Mesenchymal stem cell (in vitro differentiated cells and primary cell): ENCODE measurements at regions not wholly inside any gene's neighbourhood (a gene's known extent, or its start where the extent isn't known, plus 50 kb on each side); places are given as distances from the start of the nearest gene placed in this dataset.

Experiments
- DNase-seq: peaks from one replicate; pipeline ENCODE4 v3.0.0-alpha.2; 2013
- H2AFZ ChIP-seq: one replicate; pipeline ENCODE4 v1.6.1; 2013; ENCODE audit warnings: low read depth, mild to moderate bottlenecking, control low read depth, inconsistent platforms, low read length, moderate library complexity
- H2AK5ac ChIP-seq: 2 replicates; pipeline ENCODE4 v1.6.1; 2013; ENCODE audit warnings: low read length, moderate library complexity, mild to moderate bottlenecking, inconsistent platforms; ENCODE audit not compliant: severe bottlenecking
- H2BK120ac ChIP-seq: one replicate; pipeline ENCODE4 v1.6.1; 2013; ENCODE audit warnings: low read depth, mild to moderate bottlenecking, inconsistent platforms, low read length, moderate library complexity
- H2BK12ac ChIP-seq, 2 experiments: one replicate each; pipeline ENCODE4 v1.6.1; 2013; ENCODE audit warnings: inconsistent platforms in 2 of 2, low read length in 2 of 2, mild to moderate bottlenecking in 2 of 2, moderate library complexity in 2 of 2, control low read depth in 1 of 2
- H2BK15ac ChIP-seq: one replicate; pipeline ENCODE4 v1.6.1; 2013; ENCODE audit warnings: mild to moderate bottlenecking, low read depth, inconsistent platforms; ENCODE audit not compliant: poor library complexity, severe bottlenecking
- H2BK5ac ChIP-seq: 2 replicates; pipeline ENCODE4 v1.6.1; 2013; ENCODE audit warnings: low read depth, mild to moderate bottlenecking, low read length, control low read depth, inconsistent platforms; ENCODE audit not compliant: poor library complexity, severe bottlenecking
- H3K14ac ChIP-seq, 2 experiments: one replicate each; pipeline ENCODE4 v1.6.1; 2013; ENCODE audit warnings: inconsistent platforms in 2 of 2, low read length in 2 of 2, control low read depth in 1 of 2, mild to moderate bottlenecking in 1 of 2, moderate library complexity in 1 of 2
- H3K18ac ChIP-seq, 2 experiments: one replicate each; pipeline ENCODE4 v1.6.1; 2013; ENCODE audit warnings: inconsistent platforms in 2 of 2, low read length in 2 of 2, control low read depth in 1 of 2, low read depth in 1 of 2, mild to moderate bottlenecking in 1 of 2
- H3K23ac ChIP-seq, 2 experiments: one replicate each; pipeline ENCODE4 v1.6.1; 2013; ENCODE audit warnings: inconsistent platforms in 2 of 2, low read length in 2 of 2, mild to moderate bottlenecking in 2 of 2, moderate library complexity in 2 of 2, control low read depth in 1 of 2
- H3K27ac ChIP-seq: 2 replicates; pipeline ENCODE4 v1.5.1; 2013; ENCODE audit warnings: mild to moderate bottlenecking, moderate library complexity, low read length, control low read depth, inconsistent platforms; ENCODE audit not compliant: poor library complexity, severe bottlenecking
- H3K27me3 ChIP-seq, 2 experiments: 2 replicates each; pipeline versions ENCODE4 v1.6.1 to v1.7.0; 2013; ENCODE audit warnings: low read length in 2 of 2, mild to moderate bottlenecking in 2 of 2, moderate library complexity in 2 of 2, control low read depth in 1 of 2, inconsistent platforms in 1 of 2; ENCODE audit not compliant: control insufficient read depth in 1 of 2, insufficient read depth in 1 of 2
- H3K36me3 ChIP-seq, 2 experiments: 2 replicates each; pipeline versions ENCODE4 v1.6.1 to v1.7.0; 2013; ENCODE audit warnings: low read length in 2 of 2, control low read depth in 1 of 2, inconsistent platforms in 1 of 2, low read depth in 1 of 2, mild to moderate bottlenecking in 1 of 2; ENCODE audit not compliant: insufficient read depth in 2 of 2, control insufficient read depth in 1 of 2
- H3K4ac ChIP-seq, 2 experiments: one replicate each; pipeline ENCODE4 v1.6.1; 2013; ENCODE audit warnings: inconsistent platforms in 2 of 2, low read length in 2 of 2, mild to moderate bottlenecking in 2 of 2, moderate library complexity in 2 of 2, control low read depth in 1 of 2, low read depth in 1 of 2
- H3K4me1 ChIP-seq: 2 replicates; pipeline ENCODE4 v1.6.1; 2013; ENCODE audit warnings: low read depth, low read length, control low read depth; ENCODE audit not compliant: control insufficient read depth, insufficient read depth
- H3K4me2 ChIP-seq: 2 replicates; pipeline ENCODE4 v1.6.1; 2013; ENCODE audit warnings: low read length, mild to moderate bottlenecking, inconsistent platforms; ENCODE audit not compliant: poor library complexity, severe bottlenecking
- H3K4me3 ChIP-seq, 2 experiments: 2 replicates each; pipeline versions ENCODE4 v1.5.1 to v1.7.0; 2013; ENCODE audit warnings: low read length in 2 of 2, mild to moderate bottlenecking in 2 of 2, control low read depth in 1 of 2, low read depth in 1 of 2; ENCODE audit not compliant: insufficient read depth in 1 of 2
- H3K79me1 ChIP-seq: replicated peaks from 2 replicates; pipeline ENCODE4 v1.6.1; 2013; ENCODE audit warnings: mild to moderate bottlenecking, control low read depth, low read length, inconsistent platforms; ENCODE audit not compliant: poor library complexity, severe bottlenecking
- H3K9ac ChIP-seq: 2 replicates; pipeline ENCODE4 v1.7.0; 2013; ENCODE audit warnings: mild to moderate bottlenecking, low read length, moderate library complexity
- H3K9me3 ChIP-seq: 2 replicates; pipeline ENCODE4 v1.7.0; 2013; ENCODE audit warnings: mild to moderate bottlenecking, low read length; ENCODE audit not compliant: control insufficient read depth
- H4K8ac ChIP-seq: one replicate; pipeline ENCODE4 v1.6.1; 2013; ENCODE audit warnings: inconsistent platforms, mild to moderate bottlenecking, low read length, moderate library complexity
- H4K91ac ChIP-seq: one replicate; pipeline ENCODE4 v1.6.1; 2013; ENCODE audit warnings: mild to moderate bottlenecking, low read length, inconsistent platforms
- WGBS: methylation state at CpG from one replicate; pipeline ENCODE4 v1.1.7; 2013; ENCODE audit warnings: mixed read lengths; 5-methylcytosine and 5-hydroxymethylcytosine counted together

DNA sequence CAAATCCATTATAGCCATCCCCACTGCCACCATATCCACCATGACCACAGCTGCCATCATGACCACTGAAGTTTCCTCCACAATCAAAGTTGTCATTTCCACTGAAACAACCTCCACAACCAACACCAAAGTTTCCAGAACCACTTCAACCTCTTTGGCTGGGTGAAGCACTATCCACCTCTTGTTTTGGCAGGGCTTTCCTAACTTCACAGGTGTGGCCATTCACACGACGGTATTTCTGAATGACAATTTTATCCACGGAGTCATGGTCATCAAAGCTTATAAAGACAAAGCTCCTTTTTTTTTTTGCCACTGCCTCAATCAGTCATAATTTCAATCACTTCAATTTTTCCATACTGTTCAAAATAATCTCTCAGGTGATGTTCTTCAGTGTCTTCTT, 89.8 kb upstream of the UGP2 start:
- Histone ChIP-seq H2AFZ (no peak overlapping the region), H3K27ac (no peak overlapping the region), H3K14ac (no peak overlapping the region), H3K4me1 (no peaks in the 10 kb centered on the region), H3K4me2 (no peak overlapping the region), H3K79me1 (no peaks in the 10 kb centered on the region), H2AK5ac (peak overlapping the region; percentile 13), H2BK5ac (no peak overlapping the region), H3K4me3 (no peak overlapping the region), H2BK15ac (no peak overlapping the region), H3K27me3 (no peaks in the 10 kb centered on the region), H3K23ac (no peak overlapping the region), H4K91ac (no peak overlapping the region), H3K18ac (no peak overlapping the region), H2BK12ac (no peak overlapping the region), H3K36me3 (no peaks in the 10 kb centered on the region), H3K9ac (no peak overlapping the region), H3K4ac (no peak overlapping the region), H4K8ac (no peak overlapping the region), H2BK120ac (no peak overlapping the region), H3K9me3 (no peaks in the 10 kb centered on the region)
- WGBS = 97% methylated on average over 3 of the region's 3 CpGs
- no peak for DNase-seq

GRCh38 chr2:63755216-63755615, 86.5 kb upstream of the UGP2 start:
- Histone ChIP-seq H3K14ac (no peak overlapping the region), H3K4ac (no peak overlapping the region), H2BK5ac (no peak overlapping the region), H3K36me3 (no peaks in the 10 kb centered on the region), H2BK12ac (no peak overlapping the region), H3K18ac (no peak overlapping the region), H3K23ac (no peak overlapping the region), H3K4me1 (no peaks in the 10 kb centered on the region), H4K8ac (no peak overlapping the region), H3K79me1 (no peaks in the 10 kb centered on the region), H4K91ac (no peak overlapping the region), H2BK120ac (no peak overlapping the region), H3K4me2 (no peak overlapping the region), H3K9ac (peak overlapping the region; percentile 57), H3K27me3 (no peaks in the 10 kb centered on the region), H2AFZ (no peak overlapping the region), H3K4me3 (peak overlapping the region in 1 of 2 experiments; percentile 17), H3K9me3 (no peaks in the 10 kb centered on the region), H3K27ac (peak overlapping the region; percentile 13), H2BK15ac (no peak overlapping the region), H2AK5ac (no peak overlapping the region)
- WGBS = 74% methylated on average over 3 of the region's 6 CpGs
- DNase-seq = no peak

GRCh38 chr2:63755965-63756364, 85.7 kb upstream of the UGP2 start:
- H3K4ac ChIP-seq = no peak overlapping the region
- no peaks in the 10 kb centered on the region for H3K9me3 ChIP-seq
- peak; percentile 10 for DNase-seq
- H2BK15ac ChIP-seq = no peak overlapping the region
- no peaks in the 10 kb centered on the region for H3K36me3 ChIP-seq
- no peaks in the 10 kb centered on the region for H3K79me1 ChIP-seq
- H3K4me2 ChIP-seq = no peak overlapping the region
- H4K91ac ChIP-seq = no peak overlapping the region
- no peak overlapping the region for H4K8ac ChIP-seq
- peak overlapping the region; percentile 67 for H3K27ac ChIP-seq
- H3K14ac ChIP-seq = no peak overlapping the region
- no peaks in the 10 kb centered on the region for H3K4me1 ChIP-seq
- H3K18ac ChIP-seq = no peak overlapping the region
- H2AFZ ChIP-seq = no peak overlapping the region
- H2BK120ac ChIP-seq = no peak overlapping the region
- H3K27me3 ChIP-seq = no peaks in the 10 kb centered on the region
- H2BK12ac ChIP-seq = no peak overlapping the region
- H2BK5ac ChIP-seq = no peak overlapping the region
- H3K23ac ChIP-seq = no peak overlapping the region
- H3K4me3 ChIP-seq = peak overlapping the region in 1 of 2 experiments; percentile 17
- H2AK5ac ChIP-seq = no peak overlapping the region
- peak overlapping the region; percentile 57 for H3K9ac ChIP-seq

- no peak overlapping the region for H3K14ac ChIP-seq
- no peak overlapping the region for H2BK5ac ChIP-seq
- no peak overlapping the region for H4K91ac ChIP-seq
- H3K4me1 ChIP-seq = no peaks in the 10 kb centered on the region
- no peaks in the 10 kb centered on the region for H3K79me1 ChIP-seq
- H3K27me3 ChIP-seq = no peaks in the 10 kb centered on the region
- WGBS = 69% methylated on average over 3 of the region's 4 CpGs
- peaks cover 10% of the 10 kb centered on the region for H3K9me3 ChIP-seq
- no peak overlapping the region for H2AK5ac ChIP-seq
- no peak overlapping the region for H3K27ac ChIP-seq
- no peak overlapping the region for H3K18ac ChIP-seq
- DNase-seq = peak; percentile 20
- H2AFZ ChIP-seq = no peak overlapping the region
- H3K9ac ChIP-seq = peak overlapping the region; percentile 80
- H3K23ac ChIP-seq = no peak overlapping the region
- H2BK12ac ChIP-seq = no peak overlapping the region
- no peak overlapping the region for H4K8ac ChIP-seq
- H2BK120ac ChIP-seq = no peak overlapping the region
- no peaks in the 10 kb centered on the region for H3K36me3 ChIP-seq
- no peak overlapping the region for H3K4me2 ChIP-seq
- H3K4ac ChIP-seq = no peak overlapping the region
- peak overlapping the region in 1 of 2 experiments; percentile 31 for H3K4me3 ChIP-seq
- no peak overlapping the region for H2BK15ac ChIP-seq
These were observed 78.2 kb upstream of the UGP2 start for GRCh38 chr2:63763391-63763941.
